Heart left ventricle (tissue), 16 donors: ENCODE measurements at regions not wholly inside any gene's neighbourhood (a gene's known extent, or its start where the extent isn't known, plus 50 kb on each side); places are given as distances from the start of the nearest gene placed in this dataset.

Experiments used
- ATAC-seq, 4 donors: fragments of 200-7000 bp; cut with Tn5 transposase; one replicate each; pipeline ENCODE4 v1.9.1; 2020 to 2022; ENCODE audit warnings: moderate library complexity in 4 of 4, mild to moderate bottlenecking in 3 of 4, moderate number of reproducible peaks in 1 of 4
- DNase-seq, 5 donors: peaks; one replicate each; pipeline ENCODE4 v3.0.0-alpha.2; 2020
- H3K27ac ChIP-seq, 12 donors: fragments of 200-600 bp; sonication (generic) in 4 of 12; one replicate each; pipeline versions ENCODE4 v1.5.0 to v1.8.0; 2016 to 2022; ENCODE audit warnings: mild to moderate bottlenecking in 2 of 12
- H3K27me3 ChIP-seq, 9 donors: fragments of 200-600 bp; sonication (generic) in 2 of 9; one replicate each; pipeline versions ENCODE4 v1.5.1 to v1.8.0; 2016 to 2022; ENCODE audit warnings: mild to moderate bottlenecking in 3 of 9
- H3K36me3 ChIP-seq, 9 donors: fragments of 200-600 bp; sonication (generic) in 2 of 9; one replicate each; pipeline versions ENCODE4 v1.5.0 to v1.8.0; 2018 to 2022; ENCODE audit warnings: mild to moderate bottlenecking in 2 of 9
- H3K4me1 ChIP-seq, 12 donors: fragments of 200-600 bp; sonication (generic) in 4 of 12; one replicate each; pipeline versions ENCODE4 v1.5.0 to v1.8.0; 2016 to 2022; ENCODE audit warnings: mild to moderate bottlenecking in 3 of 12
- H3K4me3 ChIP-seq, 12 donors: fragments of 200-600 bp; sonication (generic) in 4 of 12; one replicate each; pipeline versions ENCODE4 v1.5.0 to v1.8.0; 2017 to 2022; ENCODE audit warnings: mild to moderate bottlenecking in 9 of 12, moderate library complexity in 4 of 12
- H3K9me3 ChIP-seq, 12 donors: fragments of 200-600 bp; sonication (generic) in 4 of 12; one replicate each; pipeline versions ENCODE4 v1.5.0 to v1.8.0; 2016 to 2022; ENCODE audit warnings: mild to moderate bottlenecking in 1 of 12
- CTCF ChIP-seq, 12 donors: fragments of 200-600 bp; sonication (generic) in 4 of 12; IDR thresholded peaks; one replicate each; pipeline versions ENCODE4 v1.5.0 to v1.8.0; 2018 to 2022; ENCODE audit warnings: antibody characterized with exemption in 12 of 12, mild to moderate bottlenecking in 5 of 12
- POLR2A ChIP-seq, 2 donors: fragments of 450-650 bp; IDR thresholded peaks; one replicate each; pipeline ENCODE4 v1.6.1; 2017; ENCODE audit warnings: antibody characterized with exemption in 2 of 2, mild to moderate bottlenecking in 2 of 2, moderate library complexity in 2 of 2
- WGBS, 4 donors: extraction: QIAGEN DNeasy Blood & Tissue Kit in 2 of 4; methylation state at CpG; one replicate each; pipeline versions ENCODE4 v1.1.5 to v1.1.7; 2013 to 2018; 5-methylcytosine and 5-hydroxymethylcytosine counted together
- intact Hi-C, 10 donors: fragments of 100-400 bp; cut with DNase I; formaldehyde crosslinking; loops; one replicate each; pipeline versions ENCODE4 v1.11.1 to v1.14.2; 2022
- donor health status: ischemic (EF 13 %, LVEDD 7.1; RV severe dilation, severe dysfunction).
- donor health status: healthy with polysubstance abuse.
- donor health status: DM: no; HTN: yes; CAD: no.
- donor health status: DM: no; HTN: no; CAD: no.
- donor health status: ischemic (EF 25% LVEDD 6.9; RV normal size, moderate dysfunction).
- donor health status: ischemic (EF 25% LVEDD 5.7; RV mildly dilated, moderate dysfunction).
- donor health status: healthy.
- donor health status: DM: yes; HTN: yes; CAD: no.
- donor health status: ischemic (EF 35%, LVEDD 5.7; RV mildly dilated, moderate dysfunction).
- donor health status: nonischemic (EF 11% LVEDD 7.7; RV severe dilation, severe dysfunction).
- donor health status: DM: yes; HTN: yes; CAD: no.
- donor health status: PGD.
- donor health status: ischemic (EF 29% LVEDD 5.4; RV normal size, mild dysfunction).
- donor health status: nonischemic (EF 23%, LVEDD 6.1; RV moderate dilation, normal function).

GRCh38 chr9:81877047-81877446 is 51.2 kb upstream of the SPATA31D4 start:
- DNase-seq (no peak), ATAC-seq (no peak)
- H3K4me1 ChIP-seq = peaks cover 0 to 24% (median 0%) of the 10 kb centered on the region in 12 donors
- intact Hi-C loops = no loop called here
- WGBS, 4 donors = 92 to 94% (median 93%) methylated on average over 9 of the region's 9 CpGs
- no peaks in the 10 kb centered on the region for H3K27me3 ChIP-seq
- peaks cover 0 to 2% (median 0%) of the 10 kb centered on the region in 12 donors for H3K9me3 ChIP-seq
- no peak overlapping the region for H3K27ac ChIP-seq
- H3K36me3 ChIP-seq = no peaks in the 10 kb centered on the region
- TF ChIP-seq CTCF (IDR thresholded peaks at IDR 0.05) (no peak), POLR2A (IDR thresholded peaks at IDR 0.05) (no peak)
- H3K4me3 ChIP-seq = no peak overlapping the region
